Esophagus squamous epithelium (tissue), 5 donors: ENCODE measurements at regions not wholly inside any gene's neighbourhood (a gene's known extent, or its start where the extent isn't known, plus 50 kb on each side); places are given as distances from the start of the nearest gene placed in this dataset.

Experiments used
- DNase-seq: peaks from one replicate; lab custom pipeline; 2025; lab: John Stamatoyannopoulos, UW
- H3K27ac ChIP-seq, 4 donors: fragments of 200-600 bp; sonication (generic); one replicate each; pipeline ENCODE4 v1.5.1; 2016 to 2019; ENCODE audit warnings: mild to moderate bottlenecking in 1 of 4
- H3K27me3 ChIP-seq, 4 donors: fragments of 200-600 bp; sonication (generic); 1 replicate in 3 of 4; 2 replicates in 1 of 4; pipeline versions ENCODE4 v1.5.1 to v1.6.0; 2017 to 2021; ENCODE audit warnings: antibody characterized with exemption in 1 of 4
- H3K36me3 ChIP-seq, 3 donors: fragments of 200-600 bp; sonication (generic); one replicate each; pipeline ENCODE4 v1.5.1; 2016 to 2019
- H3K4me1 ChIP-seq, 3 donors: fragments of 200-600 bp; sonication (generic); one replicate each; pipeline ENCODE4 v1.5.1; 2017 to 2019
- H3K4me3 ChIP-seq, 4 donors: fragments of 200-600 bp; sonication (generic); 1 replicate in 3 of 4; 2 replicates in 1 of 4; pipeline ENCODE4 v1.5.1; 2016 to 2019; ENCODE audit warnings: mild to moderate bottlenecking in 2 of 4, moderate library complexity in 1 of 4
- H3K9me3 ChIP-seq, 3 donors: fragments of 200-600 bp; sonication (generic); one replicate each; pipeline ENCODE4 v1.5.1; 2016 to 2019
- CTCF ChIP-seq, 6 experiments: fragments of 450-650 bp in 4 of 6; fragments of 200-600 bp in 2 of 6; sonication (generic) in 2 of 6; IDR thresholded peaks; one replicate each; pipeline ENCODE4 v1.5.1; 2016 to 2019; ENCODE audit warnings: antibody characterized with exemption in 6 of 6, mild to moderate bottlenecking in 4 of 6, moderate library complexity in 4 of 6
- POLR2A ChIP-seq, 4 donors: fragments of 450-650 bp; IDR thresholded peaks; one replicate each; pipeline ENCODE4 v1.6.1; 2017; ENCODE audit warnings: antibody characterized with exemption in 4 of 4, mild to moderate bottlenecking in 4 of 4, moderate library complexity in 3 of 4
- WGBS, 2 donors: methylation state at CpG; one replicate each; pipeline ENCODE4 v1.1.5; 2018; 5-methylcytosine and 5-hydroxymethylcytosine counted together
- intact Hi-C: fragments of 100-400 bp; cut with DNase I; formaldehyde crosslinking; loops from one replicate; pipeline ENCODE4 v1.15.0; 2022
- donor health status: DM: yes; HTN: yes; CAD: no.

GRCh38 chr14:84253326-84253725, 1276.6 kb upstream of the FLRT2 start:
- H3K9me3 ChIP-seq: no peaks in the 10 kb centered on the region
- intact Hi-C loops: no loop called here
- 55 to 59% methylated on average over 2 of the region's 2 CpGs for WGBS, 2 donors

GRCh38 chr14:84254290-84254689, 1275.7 kb upstream of the FLRT2 start:
- Histone ChIP-seq H3K4me1 (peaks cover 0 to 15% (median 0%) of the 10 kb centered on the region in 3 donors), H3K4me3 (no peak overlapping the region), H3K27me3 (no peaks in the 10 kb centered on the region), H3K9me3 (no peaks in the 10 kb centered on the region), H3K27ac (no peak overlapping the region), H3K36me3 (no peaks in the 10 kb centered on the region)
- WGBS, 2 donors: 37 to 38% methylated on average over 4 of the region's 4 CpGs
- no peak for DNase-seq
- intact Hi-C loops: no loop called here
- no peak for TF ChIP-seq CTCF (IDR thresholded peaks at IDR 0.05)
- TF ChIP-seq POLR2A (IDR thresholded peaks at IDR 0.05): no peak

More at GRCh38 chr14:84253326-84253725, 1276.6 kb upstream of the FLRT2 start:
- H3K4me3 ChIP-seq: no peak overlapping the region
- TF ChIP-seq POLR2A (IDR thresholded peaks at IDR 0.05) (no peak), CTCF (IDR thresholded peaks at IDR 0.05) (no peak)
- H3K4me1 ChIP-seq: peaks cover 0 to 15% (median 0%) of the 10 kb centered on the region in 3 donors
- no peak for DNase-seq
- H3K27me3 ChIP-seq: no peaks in the 10 kb centered on the region
- no peaks in the 10 kb centered on the region for H3K36me3 ChIP-seq
- no peak overlapping the region for H3K27ac ChIP-seq

DNA sequence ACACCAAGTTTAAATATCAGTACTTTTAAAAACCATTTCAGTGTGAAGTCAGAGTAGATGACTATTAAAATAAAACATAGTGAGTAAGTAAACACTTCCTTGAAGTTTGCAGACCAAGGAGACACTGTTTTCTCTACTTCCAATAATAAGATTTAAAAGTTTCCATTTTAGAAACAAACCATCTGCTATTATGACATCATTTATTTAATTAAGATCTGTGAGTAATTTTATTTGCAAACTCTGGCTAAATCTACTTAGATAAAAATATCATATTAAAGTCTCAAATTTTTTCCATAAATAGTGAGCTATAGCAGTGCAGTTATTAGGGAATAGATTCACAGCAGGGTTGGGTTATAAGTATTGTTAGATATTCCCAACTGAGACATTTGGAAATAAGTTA, 1267.0 kb upstream of the FLRT2 start:
- TF ChIP-seq CTCF (IDR thresholded peaks at IDR 0.05) (no peak), POLR2A (IDR thresholded peaks at IDR 0.05) (no peak)
- H3K27me3 ChIP-seq: no peaks in the 10 kb centered on the region
- no peak overlapping the region for H3K4me3 ChIP-seq
- H3K9me3 ChIP-seq: no peaks in the 10 kb centered on the region
- no peak overlapping the region for H3K27ac ChIP-seq
- no peaks in the 10 kb centered on the region for H3K4me1 ChIP-seq
- no peaks in the 10 kb centered on the region for H3K36me3 ChIP-seq
- DNase-seq: no peak
- intact Hi-C loops: no loop called here

DNA sequence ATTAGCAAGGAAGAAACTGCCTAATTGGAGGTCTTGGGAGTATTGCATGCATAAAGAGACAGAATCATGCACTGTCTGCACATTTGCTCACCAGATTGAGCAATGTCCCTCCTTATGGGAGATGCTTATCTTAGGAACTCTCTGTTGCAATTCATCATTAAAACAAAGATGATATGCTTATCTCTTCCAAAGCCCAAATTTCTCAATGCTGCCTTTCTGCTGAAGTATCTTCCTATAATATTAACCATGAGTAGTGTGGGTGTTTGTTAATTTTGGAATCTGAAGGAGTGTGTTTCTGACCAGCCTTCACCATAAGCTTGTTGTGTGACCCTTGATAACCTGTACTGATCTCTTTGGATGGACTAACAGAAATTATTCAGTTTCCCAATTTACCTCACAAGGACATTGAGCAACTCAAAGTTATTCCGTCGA, 1257.6 kb upstream of the FLRT2 start:
- no peak overlapping the region for H3K4me3 ChIP-seq
- no peak for DNase-seq
- no peak overlapping the region for H3K27ac ChIP-seq
- H3K27me3 ChIP-seq: no peaks in the 10 kb centered on the region
- no peaks in the 10 kb centered on the region for H3K4me1 ChIP-seq
- no peaks in the 10 kb centered on the region for H3K36me3 ChIP-seq
- no peaks in the 10 kb centered on the region for H3K9me3 ChIP-seq
- 84 to 100% methylated on average over 2 of the region's 2 CpGs for WGBS, 2 donors
- intact Hi-C loops: no loop called here
- TF ChIP-seq CTCF (IDR thresholded peaks at IDR 0.05) (no peak), POLR2A (IDR thresholded peaks at IDR 0.05) (no peak)

DNA sequence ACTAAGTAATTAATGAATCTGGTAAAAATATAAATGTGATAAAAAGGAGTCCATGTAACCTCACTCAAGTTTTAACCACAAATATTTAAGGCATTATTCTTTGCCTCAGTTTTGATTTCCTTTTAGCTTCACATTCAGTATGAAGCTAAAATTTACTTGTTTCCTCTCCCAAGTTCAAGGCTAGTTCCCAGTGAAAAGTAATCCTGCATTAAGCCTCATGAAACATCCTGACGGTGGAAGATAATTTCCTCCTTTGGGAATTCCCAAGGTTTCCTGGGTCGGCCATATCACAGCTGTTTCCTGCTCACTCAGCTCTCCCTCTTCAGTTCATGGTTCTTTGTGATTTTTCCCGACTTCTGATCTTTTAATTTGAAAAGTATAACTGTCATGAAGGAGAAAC, 1256.8 kb upstream of the FLRT2 start:
- WGBS, 2 donors: 44 to 47% methylated on average over 3 of the region's 3 CpGs
- Histone ChIP-seq H3K36me3 (no peaks in the 10 kb centered on the region), H3K27me3 (no peaks in the 10 kb centered on the region), H3K27ac (no peak overlapping the region), H3K4me1 (no peaks in the 10 kb centered on the region), H3K4me3 (no peak overlapping the region), H3K9me3 (no peaks in the 10 kb centered on the region)
- no peak for TF ChIP-seq CTCF (IDR thresholded peaks at IDR 0.05)
- TF ChIP-seq POLR2A (IDR thresholded peaks at IDR 0.05): no peak
- no peak for DNase-seq
- intact Hi-C loops: no loop called here
